HCT116 (cell line): ENCODE measurements at regions not wholly inside any gene's neighbourhood (a gene's known extent, or its start where the extent isn't known, plus 50 kb on each side); places are given as distances from the start of the nearest gene placed in this dataset.

Experiments
- ATAC-seq: fragments of 200-7000 bp; cut with Tn5 transposase; 2 replicates; pipeline ENCODE4 v1.9.1; 2020; ENCODE audit warnings: mild to moderate bottlenecking, moderate library complexity
- BruUV-seq: library from RNA; stranded (reverse); fragments of 400-500 nt; replicated peaks from 2 replicates; lab custom pipeline; 2021; lab: Mats Ljungman, UMichigan
- CTCF ChIA-PET: fragments of 300-600 bp; sonication (Branson Sonifier 250); formaldehyde crosslinking; loops from one replicate; lab custom pipeline; 2021; ENCODE audit warnings: antibody characterized with exemption; lab: Charles Lee
- POLR2A ChIA-PET: fragments of 300-600, 350-600 bp; sonication (Branson Sonifier 250); formaldehyde crosslinking; loops from one replicate; lab custom pipeline; 2021; ENCODE audit warnings: antibody characterized with exemption; lab: Charles Lee
- RAD21 ChIA-PET, 2 experiments: fragments of 300-600 bp; sonication (Branson Sonifier 250); formaldehyde crosslinking; loops; one replicate each; lab custom pipeline; 2023; ENCODE audit warnings: low total read pairs in 2 of 2; ENCODE audit not compliant: uncharacterized antibody in 2 of 2, unreplicated experiment in 2 of 2, low non-redundant PET in 1 of 2; lab: Charles Lee
- DNase-seq: peaks from one replicate; pipeline ENCODE4 v3.0.0-alpha.2; 2010; ENCODE audit warnings: low read depth, low spot score
- H2AFZ ChIP-seq: fragments of 200-600 bp; shearing (Covaris generic), sonication (generic); 2 replicates; pipeline ENCODE4 v1.6.1; 2017; ENCODE audit warnings: low read depth, mixed run types, mixed read lengths, antibody characterized with exemption, low read length; ENCODE audit not compliant: poor library complexity, severe bottlenecking
- H3K27ac ChIP-seq: 2 replicates; pipeline ENCODE4 v1.5.1; 2012; ENCODE audit warnings: low read depth, low read length
- H3K27me3 ChIP-seq: fragments of 200-600 bp; sonication (generic); 2 replicates; pipeline ENCODE4 v1.6.1; 2016; ENCODE audit warnings: mixed run types, low read length, mixed read lengths; ENCODE audit not compliant: insufficient read depth
- H3K36me3 ChIP-seq, 2 experiments: fragments of 200-500 bp in 1 of 2; fragments of 200-600 bp in 1 of 2; sonication (Bioruptor generic) in 1 of 2; sonication (generic) in 1 of 2; 2 replicates each; pipeline versions ENCODE4 v1.5.1 to v1.6.1; 2014 to 2016; ENCODE audit warnings: low read length in 2 of 2, inconsistent platforms in 1 of 2, mixed read lengths in 1 of 2, mixed run types in 1 of 2; ENCODE audit not compliant: insufficient read depth in 2 of 2, control insufficient read depth in 1 of 2
- H3K4me1 ChIP-seq, 2 experiments: fragments of 200-600 bp in 1 of 2; sonication (generic) in 1 of 2; 2 replicates each; pipeline versions ENCODE4 v1.5.1 to v1.6.1; 2012 to 2017; ENCODE audit warnings: low read length in 2 of 2, inconsistent platforms in 1 of 2, mild to moderate bottlenecking in 1 of 2, mixed read lengths in 1 of 2, mixed run types in 1 of 2, moderate library complexity in 1 of 2; ENCODE audit not compliant: insufficient read depth in 2 of 2, control insufficient read depth in 1 of 2
- H3K4me2 ChIP-seq: fragments of 200-600 bp; sonication (generic); 2 replicates; pipeline ENCODE4 v1.6.1; 2017; ENCODE audit warnings: mixed run types, low read length, mixed read lengths
- H3K4me3 ChIP-seq, 2 experiments: fragments of 200-600 bp in 1 of 2; sonication (generic) in 1 of 2; replicated peaks in 1 of 2; 2 replicates each; pipeline ENCODE4 v1.5.1; 2011 to 2016; ENCODE audit warnings: low read length in 2 of 2, control low read depth in 1 of 2, low read depth in 1 of 2, mild to moderate bottlenecking in 1 of 2, mixed read lengths in 1 of 2, mixed run types in 1 of 2
- H3K79me2 ChIP-seq: fragments of 200-600 bp; sonication (generic); 2 replicates; pipeline ENCODE4 v1.6.1; 2017; ENCODE audit warnings: mild to moderate bottlenecking, mixed run types, low read length, moderate library complexity, mixed read lengths; ENCODE audit not compliant: insufficient read depth
- H3K9ac ChIP-seq: fragments of 200-600 bp; sonication (generic); 2 replicates; pipeline ENCODE4 v1.6.1; 2016; ENCODE audit warnings: low read length, mixed read lengths
- H3K9me2 ChIP-seq: fragments of 200-600 bp; sonication (generic), shearing (Covaris generic); 2 replicates; pipeline ENCODE4 v1.6.1; 2017; ENCODE audit warnings: mixed run types, mild to moderate bottlenecking, moderate library complexity; ENCODE audit not compliant: insufficient read depth
- H3K9me3 ChIP-seq, 2 experiments: fragments of 200-500 bp in 1 of 2; fragments of 200-600 bp in 1 of 2; sonication (Bioruptor generic) in 1 of 2; sonication (generic) in 1 of 2; 2 replicates each; pipeline ENCODE4 v1.6.1; 2014 to 2017; ENCODE audit warnings: low read length in 2 of 2, mixed read lengths in 2 of 2, inconsistent platforms in 1 of 2, low read depth in 1 of 2, mild to moderate bottlenecking in 1 of 2, mixed run types in 1 of 2, moderate library complexity in 1 of 2; ENCODE audit not compliant: control insufficient read depth in 1 of 2, insufficient read depth in 1 of 2
- H4K20me1 ChIP-seq: fragments of 200-600 bp; sonication (generic), shearing (Covaris generic); 2 replicates; pipeline ENCODE4 v1.6.1; 2017; ENCODE audit warnings: mixed run types, mild to moderate bottlenecking, moderate library complexity; ENCODE audit not compliant: insufficient read depth
- CEBPB ChIP-seq: IDR thresholded peaks from 2 replicates; pipeline ENCODE4 v1.6.1; 2012; ENCODE audit warnings: low read depth
- ELF1 ChIP-seq: IDR thresholded peaks from 2 replicates; pipeline ENCODE4 v1.6.1; 2012; ENCODE audit warnings: low read depth, borderline replicate concordance
- FOSL1 ChIP-seq: IDR thresholded peaks from 2 replicates; pipeline ENCODE4 v1.6.1; 2012; ENCODE audit warnings: low read depth
- JUND ChIP-seq: IDR thresholded peaks from 2 replicates; pipeline ENCODE4 v1.6.1; 2012
- POLR2A ChIP-seq: IDR thresholded peaks from 2 replicates; pipeline ENCODE4 v1.7.0; 2011; ENCODE audit warnings: borderline replicate concordance; ENCODE audit not compliant: insufficient read depth, insufficient read length; ENCODE audit errors: extremely low read depth
- RAD21 ChIP-seq: IDR thresholded peaks from 2 replicates; pipeline ENCODE4 v1.6.1; 2012; ENCODE audit warnings: low read depth, mild to moderate bottlenecking
- SRF ChIP-seq: IDR thresholded peaks from 2 replicates; pipeline ENCODE4 v1.6.1; 2012; ENCODE audit warnings: low read depth
- ZFX ChIP-seq: fragments of 450-650 bp; IDR thresholded peaks from 2 replicates; pipeline ENCODE4 v1.6.1; 2017
- intact Hi-C: fragments of 100-400 bp; cut with micrococcal nuclease; formaldehyde crosslinking; loops from 2 replicates; pipeline ENCODE4 v1.10.0; 2022
- TF ChIP-seq, protein P1 (sequence below), 3 experiments: fragments of 200-600 bp in 1 of 3; sonication (generic) in 1 of 3; IDR thresholded peaks in 2 of 3; conservative IDR thresholded peaks in 1 of 3; 2 replicates each; pipeline ENCODE4 v1.5.1; 2012 to 2017; ENCODE audit warnings: low read depth in 2 of 3, low read length in 2 of 3, antibody characterized with exemption in 1 of 3, borderline replicate concordance in 1 of 3, control low read depth in 1 of 3, mild to moderate bottlenecking in 1 of 3, mixed read lengths in 1 of 3, mixed run types in 1 of 3, moderate library complexity in 1 of 3; ENCODE audit not compliant: insufficient read depth in 1 of 3
- TF ChIP-seq, protein P2 (sequence below): IDR thresholded peaks from 2 replicates; pipeline ENCODE4 v1.6.1; 2012
- TF ChIP-seq, protein P3 (sequence below): IDR thresholded peaks from 2 replicates; pipeline ENCODE4 v1.6.1; 2011; ENCODE audit warnings: mild to moderate bottlenecking, low read length, moderate library complexity; ENCODE audit not compliant: insufficient replicate concordance; ENCODE audit errors: extremely low read depth

DNA sequence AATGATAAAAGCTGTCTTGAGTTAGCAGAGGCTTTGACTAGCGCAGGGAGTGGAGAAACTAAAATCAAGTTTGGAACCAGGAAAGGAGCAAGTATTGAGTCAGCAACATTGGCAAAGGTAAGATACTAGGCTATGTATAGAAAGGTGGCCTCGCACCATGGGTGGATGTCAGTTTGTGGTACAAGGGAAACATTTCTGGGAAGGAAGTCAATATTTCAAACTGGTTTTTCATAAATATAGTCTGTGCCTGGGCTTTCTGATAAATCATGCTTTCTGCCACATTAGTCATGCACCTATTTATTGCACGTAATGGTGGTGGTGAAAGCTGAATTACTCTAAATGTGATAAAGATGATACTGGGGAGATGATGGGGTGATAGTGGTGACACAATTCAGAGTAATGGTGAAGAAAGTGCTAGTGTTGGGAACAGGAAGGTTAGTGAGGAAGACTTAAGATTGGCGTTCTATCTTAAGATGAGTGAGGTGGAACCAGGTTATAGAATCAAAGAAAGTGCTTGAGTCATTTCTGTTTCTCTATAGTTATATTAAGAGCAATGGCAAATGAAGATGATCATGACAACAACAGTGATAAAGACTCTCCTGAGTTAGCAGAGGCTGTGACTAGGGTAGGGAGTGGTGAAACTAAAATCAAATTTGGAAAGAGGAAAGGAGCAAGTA is 729.0 kb downstream of the FAM181B start (continued):
- TF ChIP-seq, protein P1, sequence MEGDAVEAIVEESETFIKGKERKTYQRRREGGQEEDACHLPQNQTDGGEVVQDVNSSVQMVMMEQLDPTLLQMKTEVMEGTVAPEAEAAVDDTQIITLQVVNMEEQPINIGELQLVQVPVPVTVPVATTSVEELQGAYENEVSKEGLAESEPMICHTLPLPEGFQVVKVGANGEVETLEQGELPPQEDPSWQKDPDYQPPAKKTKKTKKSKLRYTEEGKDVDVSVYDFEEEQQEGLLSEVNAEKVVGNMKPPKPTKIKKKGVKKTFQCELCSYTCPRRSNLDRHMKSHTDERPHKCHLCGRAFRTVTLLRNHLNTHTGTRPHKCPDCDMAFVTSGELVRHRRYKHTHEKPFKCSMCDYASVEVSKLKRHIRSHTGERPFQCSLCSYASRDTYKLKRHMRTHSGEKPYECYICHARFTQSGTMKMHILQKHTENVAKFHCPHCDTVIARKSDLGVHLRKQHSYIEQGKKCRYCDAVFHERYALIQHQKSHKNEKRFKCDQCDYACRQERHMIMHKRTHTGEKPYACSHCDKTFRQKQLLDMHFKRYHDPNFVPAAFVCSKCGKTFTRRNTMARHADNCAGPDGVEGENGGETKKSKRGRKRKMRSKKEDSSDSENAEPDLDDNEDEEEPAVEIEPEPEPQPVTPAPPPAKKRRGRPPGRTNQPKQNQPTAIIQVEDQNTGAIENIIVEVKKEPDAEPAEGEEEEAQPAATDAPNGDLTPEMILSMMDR (IDR thresholded peaks at IDR 0.05 in 2 of 3, conservative IDR thresholded peaks at IDR 0.05 in 1 of 3; ENCODE audit: borderline replicate concordance in 1 of 3, insufficient read depth in 1 of 3, low read depth in 2 of 3, low read length in 2 of 3) = no peak
- TF ChIP-seq FOSL1 (no peak), RAD21 (no peak), CEBPB (no peak)

DNA sequence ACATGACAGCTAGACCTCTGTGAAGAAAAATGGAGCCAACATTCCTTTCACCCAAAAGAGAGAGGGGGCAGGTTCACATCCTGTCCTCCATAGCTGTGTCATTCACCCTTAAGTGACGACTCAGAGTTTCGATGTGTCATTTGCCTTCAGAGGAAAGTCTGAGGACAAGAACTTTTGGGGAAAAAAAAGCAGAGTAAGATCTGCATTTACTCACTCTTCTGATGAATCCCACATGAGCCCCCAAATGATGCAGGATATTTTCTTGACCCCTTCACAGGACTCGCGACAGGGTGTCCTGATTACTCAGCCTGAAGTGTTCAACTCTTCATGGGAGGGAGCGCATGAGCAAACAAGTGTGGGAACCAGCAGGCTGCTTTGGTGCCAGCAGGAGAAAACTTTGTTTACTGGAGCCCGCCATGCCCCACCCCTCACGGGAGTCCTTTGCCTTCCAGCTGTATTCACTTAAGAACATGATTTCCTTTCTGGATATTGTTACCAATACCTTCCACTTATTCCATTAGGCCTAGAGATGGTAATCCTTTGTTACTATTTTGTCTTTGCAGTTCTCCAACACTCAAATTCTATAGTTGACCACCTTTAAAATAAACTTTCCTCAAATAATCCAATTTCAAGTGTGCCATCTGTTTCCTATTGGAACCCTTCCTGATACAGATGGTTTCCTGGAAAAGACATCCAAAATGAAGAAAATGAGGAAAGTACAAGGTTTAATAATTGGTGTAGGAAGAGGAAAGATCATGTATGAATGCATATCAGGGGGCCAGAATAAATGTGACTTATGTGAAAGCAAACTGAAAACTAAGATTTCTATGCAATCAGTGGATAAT is 729.8 kb downstream of the FAM181B start:
- TF ChIP-seq ZFX (no peak), RAD21 (no peak), SRF (no peak), FOSL1 (no peak), ELF1 (no peak), POLR2A (no peak), JUND (no peak)
- TF ChIP-seq, protein P2, sequence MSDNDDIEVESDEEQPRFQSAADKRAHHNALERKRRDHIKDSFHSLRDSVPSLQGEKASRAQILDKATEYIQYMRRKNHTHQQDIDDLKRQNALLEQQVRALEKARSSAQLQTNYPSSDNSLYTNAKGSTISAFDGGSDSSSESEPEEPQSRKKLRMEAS = no peak
- TF ChIP-seq, protein P3, sequence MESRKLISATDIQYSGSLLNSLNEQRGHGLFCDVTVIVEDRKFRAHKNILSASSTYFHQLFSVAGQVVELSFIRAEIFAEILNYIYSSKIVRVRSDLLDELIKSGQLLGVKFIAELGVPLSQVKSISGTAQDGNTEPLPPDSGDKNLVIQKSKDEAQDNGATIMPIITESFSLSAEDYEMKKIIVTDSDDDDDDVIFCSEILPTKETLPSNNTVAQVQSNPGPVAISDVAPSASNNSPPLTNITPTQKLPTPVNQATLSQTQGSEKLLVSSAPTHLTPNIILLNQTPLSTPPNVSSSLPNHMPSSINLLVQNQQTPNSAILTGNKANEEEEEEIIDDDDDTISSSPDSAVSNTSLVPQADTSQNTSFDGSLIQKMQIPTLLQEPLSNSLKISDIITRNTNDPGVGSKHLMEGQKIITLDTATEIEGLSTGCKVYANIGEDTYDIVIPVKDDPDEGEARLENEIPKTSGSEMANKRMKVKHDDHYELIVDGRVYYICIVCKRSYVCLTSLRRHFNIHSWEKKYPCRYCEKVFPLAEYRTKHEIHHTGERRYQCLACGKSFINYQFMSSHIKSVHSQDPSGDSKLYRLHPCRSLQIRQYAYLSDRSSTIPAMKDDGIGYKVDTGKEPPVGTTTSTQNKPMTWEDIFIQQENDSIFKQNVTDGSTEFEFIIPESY = no peak
- H3K9ac ChIP-seq = no peak overlapping the region
- no peak overlapping the region for H3K27ac ChIP-seq
- DNase-seq (no peak), ATAC-seq (no peak)
- no peaks in the 10 kb centered on the region for H3K36me3 ChIP-seq
- H3K4me2 ChIP-seq = no peak overlapping the region
- no peaks in the 10 kb centered on the region for H3K4me1 ChIP-seq
- ChIA-PET POLR2A (no interaction called here), CTCF (no interaction called here), RAD21 (no interaction called here)
- intact Hi-C loops = no loop called here
- no TSS peak for BruUV-seq
- no peak overlapping the region for H2AFZ ChIP-seq
- H3K27me3 ChIP-seq = no peaks in the 10 kb centered on the region
- H3K79me2 ChIP-seq = no peaks in the 10 kb centered on the region
- H4K20me1 ChIP-seq = no peaks in the 10 kb centered on the region
- peaks cover 6 to 7% of the 10 kb centered on the region in 2 experiments; a peak in 3 of 4 replicates for H3K9me3 ChIP-seq
- no peaks in the 10 kb centered on the region for H3K9me2 ChIP-seq
- H3K4me3 ChIP-seq = no peak overlapping the region
